Glomerular endothelial cell (primary cell): ENCODE measurements at regions not wholly inside any gene's neighbourhood (a gene's known extent, or its start where the extent isn't known, plus 50 kb on each side); places are given as distances from the start of the nearest gene placed in this dataset.

Source experiments
- DNase-seq: peaks from one replicate; pipeline ENCODE4 v3.0.0-alpha.2; 2011; ENCODE audit warnings: low read depth, low spot score; ENCODE audit errors: extremely low read depth

GRCh38 chr18:24663026-24663425, 202.6 kb downstream of the HRH4 start:
- no peak for DNase-seq

DNA sequence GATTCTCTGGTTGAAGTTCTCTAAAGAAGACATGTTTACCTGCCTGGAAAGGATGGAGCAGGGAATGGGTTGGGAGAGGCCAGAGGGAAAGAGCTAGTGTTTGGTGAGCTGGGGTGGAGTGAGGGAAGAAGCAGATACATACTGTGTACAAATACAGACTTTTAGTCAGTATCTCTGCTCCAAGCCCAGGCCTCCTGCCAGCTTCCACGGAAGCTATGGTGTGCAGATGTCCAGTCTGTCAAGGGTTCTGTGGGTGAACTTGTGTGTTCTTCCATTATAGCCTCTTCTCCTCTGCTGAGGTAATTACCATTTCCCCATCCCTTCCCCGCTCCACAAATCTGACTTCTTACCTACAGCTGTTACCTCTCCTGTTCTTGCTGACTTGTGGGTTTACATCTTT, 208.6 kb downstream of the HRH4 start:
- DNase-seq = no peak

GRCh38 chr18:24669502-24669901, 209.1 kb downstream of the HRH4 start:
- no peak for DNase-seq

DNA sequence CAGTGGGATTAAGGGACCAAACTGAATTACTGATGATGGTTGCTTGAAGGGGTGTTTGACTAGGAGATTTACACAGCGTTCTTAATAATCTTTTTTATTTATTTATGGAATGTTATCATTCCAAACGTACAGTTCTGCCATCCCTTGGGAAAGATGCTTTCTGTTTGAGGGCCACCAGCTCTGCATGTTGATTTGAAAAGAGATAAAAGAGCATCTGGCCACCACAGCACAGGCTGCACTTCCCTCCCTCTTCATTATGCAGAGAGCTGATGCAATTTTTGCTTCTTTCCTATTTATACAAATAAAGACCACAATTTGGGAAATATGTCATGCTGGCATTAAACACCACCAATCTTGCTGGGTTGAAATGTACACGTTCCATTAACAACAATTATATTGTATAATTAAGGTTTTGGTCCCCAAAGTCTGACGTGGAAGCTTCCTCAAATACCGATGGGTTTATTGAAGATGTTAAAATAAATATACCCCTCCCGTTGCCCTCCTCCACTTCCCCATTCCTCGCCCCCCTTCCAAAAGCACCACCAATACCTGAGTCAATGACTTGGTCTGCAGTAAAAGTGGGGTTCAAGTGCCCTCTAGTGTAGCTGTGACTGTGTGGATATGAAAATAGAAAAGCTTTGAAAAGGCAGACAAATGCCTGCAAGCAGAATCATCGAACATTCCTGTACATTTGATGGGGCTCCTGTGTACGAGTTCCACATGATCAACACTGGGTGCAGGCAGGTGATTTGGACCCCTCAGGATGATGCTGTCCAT, 211.9 kb downstream of the HRH4 start:
- DNase-seq = no peak

GRCh38 chr18:24674200-24674599, 213.8 kb downstream of the HRH4 start:
- no peak for DNase-seq

GRCh38 chr18:24674605-24675004, 214.2 kb downstream of the HRH4 start:
- no peak for DNase-seq

GRCh38 chr18:24677011-24677410, 216.6 kb downstream of the HRH4 start:
- no peak for DNase-seq

DNA sequence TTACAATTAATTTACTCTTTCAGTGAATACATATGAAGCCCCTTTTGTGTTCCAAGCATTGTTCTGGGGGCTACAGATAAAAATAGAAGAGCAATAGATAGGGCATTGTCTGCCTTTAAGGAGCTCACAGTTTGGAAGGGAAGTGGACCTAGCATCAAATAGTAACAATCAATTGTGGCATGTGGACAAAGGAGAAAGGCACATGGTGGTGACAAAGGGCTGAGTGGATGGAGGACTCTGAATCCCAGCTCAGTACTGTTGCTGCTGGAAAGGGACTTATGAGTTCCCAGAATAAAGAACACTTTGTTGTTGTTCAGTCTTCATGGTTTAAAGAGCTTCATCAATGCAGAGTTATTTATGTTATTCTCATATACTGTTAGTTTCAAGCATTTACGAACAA, 217.7 kb downstream of the HRH4 start:
- no peak for DNase-seq

- no peak for DNase-seq
Measured at GRCh38 chr18:24678626-24679025, 218.2 kb downstream of the HRH4 start.

DNA sequence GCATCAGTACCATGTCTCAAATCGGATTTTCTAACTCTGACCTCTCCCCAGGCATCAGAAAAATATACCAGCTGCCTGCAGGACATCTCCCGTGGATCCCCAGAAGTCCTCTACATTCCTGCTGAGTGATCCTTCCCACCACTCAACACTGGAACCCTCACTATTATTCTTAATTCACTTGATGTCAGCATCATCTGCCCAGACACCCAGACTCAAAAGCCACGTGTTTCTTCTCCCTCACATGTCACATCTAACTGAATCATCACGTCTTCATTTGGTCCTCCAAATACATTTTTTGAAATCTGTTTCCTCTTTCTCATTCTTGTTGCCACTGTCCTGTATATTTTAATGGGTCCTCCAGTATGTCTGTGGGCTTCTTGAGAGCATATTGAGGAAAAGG, 218.6 kb downstream of the HRH4 start:
- no peak for DNase-seq

- DNase-seq = no peak
Measured at GRCh38 chr18:24683925-24684324, 223.5 kb downstream of the HRH4 start.

- no peak for DNase-seq
Measured at GRCh38 chr18:24685254-24685959, 225.0 kb downstream of the HRH4 start.

DNA sequence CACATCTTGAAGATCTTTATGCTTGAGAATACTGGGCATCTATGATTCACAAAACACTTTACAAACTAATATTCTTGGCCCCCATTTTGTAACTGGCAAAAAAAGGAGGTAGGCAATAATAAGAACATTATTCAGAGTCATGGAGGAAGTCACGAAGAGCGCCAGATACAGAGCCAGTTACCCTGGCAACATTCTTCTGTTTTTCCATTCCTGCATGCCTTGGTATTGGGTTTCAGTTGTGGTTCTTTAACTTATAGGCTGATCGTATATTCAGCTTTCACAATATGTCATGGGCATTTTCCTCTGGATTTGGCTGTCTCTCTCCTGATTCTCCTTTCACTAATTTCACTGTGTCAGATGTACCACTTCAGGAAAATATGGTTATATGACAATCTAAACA, 234.7 kb downstream of the HRH4 start:
- no peak for DNase-seq

DNA sequence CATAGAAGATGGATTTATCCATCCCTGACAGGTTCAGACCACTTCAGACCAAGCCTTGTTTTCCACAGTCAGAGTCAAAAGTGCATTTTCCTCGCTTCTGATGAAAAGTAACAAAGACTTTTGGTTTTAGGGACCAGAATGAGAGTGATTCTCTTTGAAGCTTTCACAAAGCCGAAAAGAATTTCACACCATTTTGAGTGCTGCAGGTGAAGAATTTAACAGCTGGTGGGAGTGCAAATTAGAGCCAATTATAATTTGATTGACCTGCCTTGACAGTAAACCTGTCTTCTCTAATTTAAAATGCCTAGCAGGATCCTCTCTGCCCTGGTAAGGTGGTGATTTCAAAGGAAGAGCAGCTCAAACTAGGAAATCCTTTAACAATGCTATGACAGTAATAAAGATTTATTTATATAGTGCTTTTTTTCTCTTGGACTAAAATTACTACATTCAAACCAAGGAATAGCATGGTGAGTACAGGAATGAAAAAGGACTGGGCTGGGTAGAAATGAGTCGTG, 241.6 kb downstream of the HRH4 start:
- DNase-seq = no peak

DNA sequence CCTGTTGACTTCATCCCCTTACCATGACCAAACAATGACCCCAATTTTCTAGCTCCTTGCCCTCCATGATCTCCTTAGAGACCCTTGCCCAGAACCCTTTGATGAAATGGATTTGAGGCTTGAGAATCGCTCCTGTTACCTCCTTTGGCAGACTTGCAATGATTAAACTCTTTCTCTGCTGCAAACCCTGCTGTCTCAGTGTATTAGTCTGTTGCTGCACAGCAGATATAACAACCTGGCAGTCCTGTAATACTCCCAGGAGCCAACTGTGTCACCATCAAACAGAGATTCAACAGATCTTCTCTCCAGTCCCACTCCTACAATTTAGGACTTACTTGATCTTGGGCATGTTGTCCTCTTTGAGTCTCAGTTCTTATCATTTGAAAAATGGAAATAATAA, 242.9 kb downstream of the HRH4 start:
- no peak for DNase-seq

DNA sequence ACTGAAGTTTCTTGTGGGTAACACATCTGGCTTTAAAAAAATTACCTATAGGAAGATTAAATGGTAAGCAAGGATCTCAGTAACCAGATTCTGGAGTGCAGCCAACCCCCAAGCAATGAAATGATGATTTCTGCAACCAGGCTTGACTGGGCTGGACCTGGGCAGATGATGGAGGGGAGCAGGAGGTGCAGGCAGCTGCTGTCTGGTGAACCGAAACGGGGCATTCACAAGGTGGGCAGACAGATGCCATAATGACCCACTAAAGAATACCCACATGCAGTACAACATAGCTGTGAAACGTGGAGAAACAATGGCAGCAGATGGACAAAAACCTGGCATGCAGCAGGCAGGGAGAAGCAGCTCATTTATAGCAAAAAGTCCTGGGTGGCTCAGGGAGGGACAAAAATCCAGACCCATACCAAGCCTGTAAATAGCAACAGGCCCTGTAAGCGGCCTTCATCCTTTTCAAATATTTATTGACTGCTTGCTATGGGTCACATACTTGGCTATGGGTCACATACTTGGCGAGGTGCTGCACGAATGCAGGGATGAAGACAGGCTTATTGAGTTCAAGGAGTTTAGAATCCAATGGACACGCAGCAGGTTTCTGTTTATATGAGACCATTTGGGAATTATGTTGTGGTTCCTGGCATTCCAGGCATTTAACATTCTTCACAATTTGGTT, 244.7 kb downstream of the HRH4 start:
- DNase-seq = no peak

DNA sequence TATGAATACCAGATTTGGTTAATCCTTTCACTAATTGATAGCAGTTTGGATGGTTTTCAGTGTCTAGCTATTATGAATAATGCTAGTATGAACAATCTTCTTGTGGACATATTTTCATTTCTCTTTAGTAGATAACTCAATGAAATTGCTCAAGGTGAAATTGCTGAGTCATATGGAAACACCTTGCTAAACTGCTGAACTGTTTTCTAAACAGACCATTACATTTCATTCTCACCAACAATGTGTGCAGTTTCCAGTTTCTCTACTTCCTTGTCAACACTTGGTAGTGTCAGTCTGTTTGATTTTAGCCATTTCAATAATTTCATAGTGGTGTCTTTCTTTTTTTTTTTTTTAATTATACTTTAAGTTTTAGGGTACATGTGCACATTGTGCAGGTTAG, 250.0 kb downstream of the HRH4 start:
- no peak for DNase-seq

DNA sequence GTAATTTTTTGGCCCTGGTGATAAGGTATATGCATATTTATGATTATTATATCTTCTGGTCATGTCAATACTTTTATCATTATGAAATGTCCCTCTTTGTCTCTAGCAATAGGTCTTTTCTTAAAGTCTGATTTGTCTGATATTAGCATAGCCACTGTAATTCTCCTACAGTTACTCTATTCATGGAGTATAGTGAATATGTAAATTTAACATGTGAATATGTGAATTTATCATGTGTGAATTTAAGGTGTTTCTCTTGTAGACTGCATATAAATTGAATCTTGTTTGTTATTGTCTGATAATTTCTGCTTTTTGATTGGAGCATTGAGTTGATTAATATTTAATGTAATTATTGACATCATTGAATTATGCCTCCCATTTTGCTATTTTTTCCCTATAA, 259.4 kb downstream of the HRH4 start:
- no peak for DNase-seq

GRCh38 chr18:24721388-24721787, 261.0 kb downstream of the HRH4 start:
- no peak for DNase-seq

- DNase-seq = no peak
Measured at GRCh38 chr18:24725644-24726415, 265.4 kb downstream of the HRH4 start.
